ENCODE measurements at regions not wholly inside any gene's neighbourhood (a gene's known extent, or its start where the extent isn't known, plus 50 kb on each side); places are given as distances from the start of the nearest gene placed in this dataset.
"Not testable (repeated sequence)": the region's sequence is repeated elsewhere in the genome, so short reads cannot be mapped to it uniquely, and the experiment has no call there.

- no peak for DNase-seq
These were observed 207.9 kb upstream of the TBL1XR1 start for GRCh38 chr3:177405191-177405672.

GRCh38 chr3:177410730-177411129 is 213.4 kb upstream of the TBL1XR1 start:
- DNase-seq, result no peak

- no peak for DNase-seq
These were observed 213.9 kb upstream of the TBL1XR1 start for GRCh38 chr3:177411201-177411600.

GRCh38 chr3:177412677-177413170 is 215.4 kb upstream of the TBL1XR1 start:
- not testable (repeated sequence) for DNase-seq

- DNase-seq, result no peak
These were observed 216.8 kb upstream of the TBL1XR1 start for GRCh38 chr3:177414093-177414492.

GRCh38 chr3:177418787-177419186 is 221.5 kb upstream of the TBL1XR1 start:
- no peak for DNase-seq

GRCh38 chr3:177419904-177420601 is 222.8 kb upstream of the TBL1XR1 start:
- no peak for DNase-seq

- DNase-seq, result no peak
These were observed 223.6 kb upstream of the TBL1XR1 start for GRCh38 chr3:177420651-177421480.

- DNase-seq, result no peak
These were observed 224.2 kb upstream of the TBL1XR1 start for GRCh38 chr3:177421481-177421785.

- DNase-seq, result no peak
These were observed 227.2 kb upstream of the TBL1XR1 start for GRCh38 chr3:177424521-177424920.

GRCh38 chr3:177425042-177425441 is 227.8 kb upstream of the TBL1XR1 start:
- no peak for DNase-seq

GRCh38 chr3:177426106-177426877 is 229.0 kb upstream of the TBL1XR1 start:
- no peak for DNase-seq

GRCh38 chr3:177426878-177427495 is 229.7 kb upstream of the TBL1XR1 start:
- DNase-seq, result no peak

- DNase-seq, result no peak
These were observed 230.3 kb upstream of the TBL1XR1 start for GRCh38 chr3:177427540-177427939.

- no peak for DNase-seq
These were observed 231.8 kb upstream of the TBL1XR1 start for GRCh38 chr3:177429079-177429478.

- no peak for DNase-seq
These were observed 232.5 kb upstream of the TBL1XR1 start for GRCh38 chr3:177429771-177430170.

GRCh38 chr3:177430653-177431052 is 233.4 kb upstream of the TBL1XR1 start:
- no peak for DNase-seq

GRCh38 chr3:177431525-177432176 is 234.4 kb upstream of the TBL1XR1 start:
- no peak for DNase-seq

GRCh38 chr3:177435301-177435700 is 238.0 kb upstream of the TBL1XR1 start:
- no peak for DNase-seq

- DNase-seq, result no peak
These were observed 240.4 kb upstream of the TBL1XR1 start for GRCh38 chr3:177437513-177438337.

GRCh38 chr3:177438596-177439220 is 241.4 kb upstream of the TBL1XR1 start:
- DNase-seq, result no peak
